IMR-90 (cell line): ENCODE measurements at regions not wholly inside any gene's neighbourhood (a gene's known extent, or its start where the extent isn't known, plus 50 kb on each side); places are given as distances from the start of the nearest gene placed in this dataset.

Source experiments
- ATAC-seq: fragments of 200-7000 bp; cut with Tn5 transposase; 2 replicates; pipeline ENCODE4 v1.9.1; 2020; ENCODE audit warnings: low read depth, mild to moderate bottlenecking, moderate library complexity
- BruUV-seq: library from RNA; stranded (reverse); fragments of 400-500 nt; replicated peaks from 2 replicates; lab custom pipeline; 2021; lab: Mats Ljungman, UMichigan
- CTCF ChIA-PET: fragments of 300-600 bp; formaldehyde crosslinking; extraction: SDS; loops from one replicate; lab custom pipeline; 2021; ENCODE audit warnings: antibody characterized with exemption; lab: Yijun Ruan, JAX
- POLR2A ChIA-PET: fragments of 300-600 bp; sonication (Branson Sonifier 250); formaldehyde crosslinking; loops from one replicate; lab custom pipeline; 2022; ENCODE audit warnings: antibody characterized with exemption; ENCODE audit not compliant: unreplicated experiment; lab: Charles Lee
- DNase-seq: peaks from one replicate; pipeline ENCODE4 v3.0.0; 2013
- H2AFZ ChIP-seq: replicated peaks from 2 replicates; pipeline ENCODE3; 2013; ENCODE audit warnings: low read length, mild to moderate bottlenecking; ENCODE audit not compliant: poor library complexity
- H2AK5ac ChIP-seq: 2 replicates; pipeline ENCODE4 v1.6.1; 2013; ENCODE audit warnings: low read depth, low read length, inconsistent platforms
- H2AK9ac ChIP-seq: replicated peaks from 2 replicates; pipeline ENCODE3; 2013; ENCODE audit warnings: mild to moderate bottlenecking, low read depth, low read length, moderate library complexity; ENCODE audit not compliant: poor library complexity
- H2BK120ac ChIP-seq: 2 replicates; pipeline ENCODE4 v1.6.1; 2013; ENCODE audit warnings: low read depth, low read length, inconsistent platforms
- H2BK15ac ChIP-seq: 3 replicates; pipeline ENCODE4 v1.6.1; 2013; ENCODE audit warnings: low read depth, low read length, inconsistent platforms
- H2BK20ac ChIP-seq: 2 replicates; pipeline ENCODE4 v1.6.1; 2013; ENCODE audit warnings: low read depth, mild to moderate bottlenecking, inconsistent platforms, low read length, moderate library complexity
- H2BK5ac ChIP-seq: 2 replicates; pipeline ENCODE4 v1.6.1; 2013; ENCODE audit warnings: mild to moderate bottlenecking, low read depth, low read length, inconsistent platforms; ENCODE audit not compliant: poor library complexity, severe bottlenecking
- H3K14ac ChIP-seq: replicated peaks from 2 replicates; pipeline ENCODE4 v1.6.1; 2013; ENCODE audit warnings: low read depth, low read length, inconsistent platforms
- H3K18ac ChIP-seq: 2 replicates; pipeline ENCODE4 v1.6.1; 2013; ENCODE audit warnings: low read depth, low read length, control low read depth
- H3K23ac ChIP-seq: 2 replicates; pipeline ENCODE4 v1.6.1; 2013; ENCODE audit warnings: low read depth, low read length, inconsistent platforms
- H3K27ac ChIP-seq: 2 replicates; pipeline ENCODE4 v1.5.1; 2013; ENCODE audit warnings: mild to moderate bottlenecking, control low read depth, low read length; ENCODE audit not compliant: insufficient read depth
- H3K27me3 ChIP-seq: 2 replicates; pipeline ENCODE4 v1.6.1; 2013; ENCODE audit warnings: low read length; ENCODE audit not compliant: control insufficient read depth, insufficient read depth
- H3K36me3 ChIP-seq: 2 replicates; pipeline ENCODE4 v1.6.1; 2013; ENCODE audit warnings: low read length, mixed read lengths; ENCODE audit not compliant: control insufficient read depth, insufficient read depth
- H3K4ac ChIP-seq: 2 replicates; pipeline ENCODE4 v1.6.1; 2013; ENCODE audit warnings: low read depth, low read length, inconsistent platforms
- H3K4me1 ChIP-seq: 2 replicates; pipeline ENCODE4 v1.6.1; 2013; ENCODE audit warnings: low read length, mixed read lengths; ENCODE audit not compliant: control insufficient read depth, insufficient read depth
- H3K4me2 ChIP-seq: 2 replicates; pipeline ENCODE4 v1.6.1; 2013; ENCODE audit warnings: low read depth, mild to moderate bottlenecking, control low read depth, low read length, moderate library complexity
- H3K4me3 ChIP-seq: 2 replicates; pipeline ENCODE4 v1.5.1; 2013; ENCODE audit warnings: low read depth, mild to moderate bottlenecking, control low read depth, low read length, moderate library complexity; ENCODE audit not compliant: insufficient read depth
- H3K56ac ChIP-seq: 2 replicates; pipeline ENCODE4 v1.6.1; 2013; ENCODE audit warnings: low read length, inconsistent platforms; ENCODE audit not compliant: insufficient read depth; ENCODE audit errors: extremely low read depth
- H3K79me1 ChIP-seq, 2 experiments: 2 replicates each; pipeline ENCODE4 v1.6.1; 2013; ENCODE audit warnings: low read length in 2 of 2, inconsistent platforms in 1 of 2, low read depth in 1 of 2
- H3K9ac ChIP-seq: 2 replicates; pipeline ENCODE4 v1.6.1; 2013; ENCODE audit warnings: low read depth, low read length, control low read depth
- H3K9me1 ChIP-seq: 2 replicates; pipeline ENCODE4 v1.6.1; 2013; ENCODE audit warnings: low read length, inconsistent platforms; ENCODE audit not compliant: insufficient read depth
- H3K9me3 ChIP-seq: 2 replicates; pipeline ENCODE4 v1.6.1; 2013; ENCODE audit warnings: low read length; ENCODE audit not compliant: control insufficient read depth, insufficient read depth
- H4K20me1 ChIP-seq: 2 replicates; pipeline ENCODE4 v1.6.1; 2013; ENCODE audit warnings: low read length, inconsistent platforms; ENCODE audit not compliant: insufficient read depth
- H4K5ac ChIP-seq: 2 replicates; pipeline ENCODE4 v1.6.1; 2013; ENCODE audit warnings: mild to moderate bottlenecking, low read depth, low read length, control low read depth
- H4K8ac ChIP-seq, 2 experiments: 2 replicates each; pipeline ENCODE4 v1.6.1; 2013; ENCODE audit warnings: low read depth in 2 of 2, low read length in 2 of 2, control low read depth in 1 of 2, inconsistent platforms in 1 of 2
- H4K91ac ChIP-seq: 2 replicates; pipeline ENCODE4 v1.6.1; 2013; ENCODE audit warnings: low read depth, low read length, inconsistent platforms; ENCODE audit not compliant: insufficient read depth
- BHLHE40 ChIP-seq: fragments of 150-350 bp; IDR thresholded peaks from 2 replicates; pipeline ENCODE4 v1.6.1; 2016; ENCODE audit warnings: mild to moderate bottlenecking, low read depth, low read length
- CHD1 ChIP-seq: IDR thresholded peaks from 2 replicates; pipeline ENCODE4 v1.6.1; 2012; ENCODE audit warnings: low read depth, low read length, improper control_type of control experiment
- FOS ChIP-seq: fragments of 150-350 bp; IDR thresholded peaks from 2 replicates; pipeline ENCODE4 v1.6.1; 2016; ENCODE audit warnings: low read depth, low read length
- MAZ ChIP-seq: IDR thresholded peaks from 2 replicates; pipeline ENCODE4 v1.6.1; 2012; ENCODE audit warnings: low read depth, mild to moderate bottlenecking, low read length, improper control_type of control experiment, moderate library complexity, borderline replicate concordance
- NFE2L2 ChIP-seq: fragments of 150-350 bp; IDR thresholded peaks from 2 replicates; pipeline ENCODE4 v1.6.1; 2016; ENCODE audit warnings: low read depth, mild to moderate bottlenecking, low read length
- RFX5 ChIP-seq: IDR thresholded peaks from 2 replicates; pipeline ENCODE4 v1.8.0; 2012; ENCODE audit warnings: low read depth, mild to moderate bottlenecking, low read length, moderate library complexity
- SMC3 ChIP-seq: fragments of 150-350 bp; IDR thresholded peaks from 2 replicates; pipeline ENCODE4 v1.6.1; 2016; ENCODE audit warnings: low read depth, mild to moderate bottlenecking, antibody characterized with exemption, low read length, moderate library complexity
- WGBS, 2 experiments: methylation state at CpG; one replicate each; pipeline versions ENCODE4 v1.1.5 to v1.1.7; 2013; ENCODE audit warnings: missing lambda C conversion rate in 2 of 2; ENCODE audit not compliant: insufficient read length in 1 of 2; ENCODE audit errors: extremely low coverage in 2 of 2; 5-methylcytosine and 5-hydroxymethylcytosine counted together
- dilution Hi-C: fragments of 300-500 bp; cut with HindIII; formaldehyde crosslinking; loops from one replicate; pipeline ENCODE4 v1.14.3; 2018; ENCODE audit warnings: low sequenced_read_pairs; ENCODE audit not compliant: unreplicated experiment
- in situ Hi-C: fragments of 300-500 bp; cut with MboI; formaldehyde crosslinking; loops from 3 replicates; pipeline ENCODE4 v1.14.3; 2019; ENCODE audit warnings: low sequenced_read_pairs, inconsistent platforms, mixed read lengths
- intact Hi-C: fragments of 100-400 bp; cut with micrococcal nuclease; formaldehyde crosslinking; loops from 2 replicates; pipeline ENCODE4 v1.10.0; 2022
- TF ChIP-seq, protein P1 (sequence below): fragments of 150-350 bp; IDR thresholded peaks from 2 replicates; pipeline ENCODE4 v1.6.1; 2017; ENCODE audit warnings: mild to moderate bottlenecking, antibody characterized with exemption, low read length, low read depth
- TF ChIP-seq, protein P2 (sequence below): conservative IDR thresholded peaks from 2 replicates; pipeline ENCODE4 v1.5.1; 2012; ENCODE audit warnings: mild to moderate bottlenecking, low read depth, low read length, improper control_type of control experiment

DNA sequence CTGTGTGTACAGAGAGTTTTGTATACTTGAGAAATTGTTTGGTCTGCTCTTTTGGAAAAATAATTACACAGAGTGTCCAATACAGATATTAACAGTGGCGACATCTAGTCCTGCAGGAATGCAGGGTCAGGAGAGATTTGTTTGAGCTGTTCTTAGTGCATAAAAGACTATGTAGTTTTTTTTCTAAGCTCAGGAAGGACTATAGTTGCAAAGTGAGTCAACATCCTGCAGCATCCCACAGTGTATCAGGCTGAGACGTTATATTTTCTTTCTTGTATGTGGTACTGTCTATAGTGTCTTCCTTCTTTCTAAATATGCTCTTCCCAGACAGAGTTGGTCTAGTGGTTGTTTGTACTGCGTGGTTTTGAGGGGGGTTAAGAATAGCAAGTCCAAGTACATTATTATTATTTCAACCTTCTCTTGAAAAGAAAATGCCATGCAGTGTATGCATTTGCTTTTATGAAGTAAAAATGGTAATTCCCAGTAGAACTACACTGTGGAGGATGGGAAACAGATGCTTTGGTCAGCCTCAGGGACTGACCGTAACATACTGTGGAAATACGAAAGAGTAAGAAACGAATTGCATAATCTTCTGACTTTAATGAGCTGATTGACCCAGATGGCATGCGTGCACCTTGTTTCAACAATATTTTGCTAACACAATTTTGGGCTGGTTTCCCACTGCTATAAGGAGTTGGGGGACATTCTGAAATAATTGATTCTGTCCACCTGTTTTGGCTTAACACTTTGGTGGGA, 67.4 kb downstream of the DMP1 start:
- H3K27ac ChIP-seq, result no peak overlapping the region
- ATAC-seq (no peak), DNase-seq (no peak)
- no peak for TF ChIP-seq CHD1
- no peak for TF ChIP-seq RFX5
- TF ChIP-seq MAZ, result no peak
- TF ChIP-seq BHLHE40, result no peak
- TF ChIP-seq, protein P1, sequence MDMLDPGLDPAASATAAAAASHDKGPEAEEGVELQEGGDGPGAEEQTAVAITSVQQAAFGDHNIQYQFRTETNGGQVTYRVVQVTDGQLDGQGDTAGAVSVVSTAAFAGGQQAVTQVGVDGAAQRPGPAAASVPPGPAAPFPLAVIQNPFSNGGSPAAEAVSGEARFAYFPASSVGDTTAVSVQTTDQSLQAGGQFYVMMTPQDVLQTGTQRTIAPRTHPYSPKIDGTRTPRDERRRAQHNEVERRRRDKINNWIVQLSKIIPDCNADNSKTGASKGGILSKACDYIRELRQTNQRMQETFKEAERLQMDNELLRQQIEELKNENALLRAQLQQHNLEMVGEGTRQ, result no peak
- TF ChIP-seq FOS, result no peak
- TF ChIP-seq, protein P2, sequence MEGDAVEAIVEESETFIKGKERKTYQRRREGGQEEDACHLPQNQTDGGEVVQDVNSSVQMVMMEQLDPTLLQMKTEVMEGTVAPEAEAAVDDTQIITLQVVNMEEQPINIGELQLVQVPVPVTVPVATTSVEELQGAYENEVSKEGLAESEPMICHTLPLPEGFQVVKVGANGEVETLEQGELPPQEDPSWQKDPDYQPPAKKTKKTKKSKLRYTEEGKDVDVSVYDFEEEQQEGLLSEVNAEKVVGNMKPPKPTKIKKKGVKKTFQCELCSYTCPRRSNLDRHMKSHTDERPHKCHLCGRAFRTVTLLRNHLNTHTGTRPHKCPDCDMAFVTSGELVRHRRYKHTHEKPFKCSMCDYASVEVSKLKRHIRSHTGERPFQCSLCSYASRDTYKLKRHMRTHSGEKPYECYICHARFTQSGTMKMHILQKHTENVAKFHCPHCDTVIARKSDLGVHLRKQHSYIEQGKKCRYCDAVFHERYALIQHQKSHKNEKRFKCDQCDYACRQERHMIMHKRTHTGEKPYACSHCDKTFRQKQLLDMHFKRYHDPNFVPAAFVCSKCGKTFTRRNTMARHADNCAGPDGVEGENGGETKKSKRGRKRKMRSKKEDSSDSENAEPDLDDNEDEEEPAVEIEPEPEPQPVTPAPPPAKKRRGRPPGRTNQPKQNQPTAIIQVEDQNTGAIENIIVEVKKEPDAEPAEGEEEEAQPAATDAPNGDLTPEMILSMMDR, result no peak
- TF ChIP-seq SMC3, result no peak
- no peak for TF ChIP-seq NFE2L2
- H3K18ac ChIP-seq, result no peak overlapping the region
- no peak overlapping the region for H3K4ac ChIP-seq
- H2AK9ac ChIP-seq, result no peak overlapping the region
- ChIA-PET CTCF (no interaction called here), POLR2A (no interaction called here)
- H2BK120ac ChIP-seq, result no peak overlapping the region
- H3K27me3 ChIP-seq, result no peaks in the 10 kb centered on the region
- BruUV-seq, result no TSS peak
- H4K20me1 ChIP-seq, result no peaks in the 10 kb centered on the region
- H3K79me1 ChIP-seq, result no peaks in the 10 kb centered on the region
- H3K23ac ChIP-seq, result no peak overlapping the region
- no peaks in the 10 kb centered on the region for H3K9me3 ChIP-seq
- no peaks in the 10 kb centered on the region for H3K36me3 ChIP-seq
- no peak overlapping the region for H3K4me3 ChIP-seq
- no peaks in the 10 kb centered on the region for H3K9me1 ChIP-seq
- H4K8ac ChIP-seq, result no peak overlapping the region
- H4K91ac ChIP-seq, result no peak overlapping the region
- intact Hi-C loops, result no loop called here
- dilution Hi-C loops, result no loop called here
- H2AFZ ChIP-seq, result no peak overlapping the region
- H2AK5ac ChIP-seq, result no peak overlapping the region
- no peaks in the 10 kb centered on the region for H3K4me1 ChIP-seq
- in situ Hi-C loops, result no loop called here
- H2BK20ac ChIP-seq, result no peak overlapping the region
- no peak overlapping the region for H2BK5ac ChIP-seq
- no peak overlapping the region for H2BK15ac ChIP-seq
- no peak overlapping the region for H3K4me2 ChIP-seq
- no CpG with 5 or more reads among the region's 7 CpGs for WGBS, 2 experiments
- H3K9ac ChIP-seq, result no peak overlapping the region
- H3K14ac ChIP-seq, result no peak overlapping the region
- no peak overlapping the region for H4K5ac ChIP-seq
- no peak overlapping the region for H3K56ac ChIP-seq
